GM12891 (cell line): ENCODE measurements at regions not wholly inside any gene's neighbourhood (a gene's known extent, or its start where the extent isn't known, plus 50 kb on each side); places are given as distances from the start of the nearest gene placed in this dataset.

ENCODE experiments used
- DNase-seq: peaks from one replicate; pipeline ENCODE4 v3.0.0; 2011; ENCODE audit warnings: low spot score; ENCODE audit not compliant: insufficient read length
- FAIRE-seq: peaks from 2 replicates; lab custom pipeline; 2011; peaks lifted over from hg19 to GRCh38; lab: Jason Lieb, UNC
- PAX5 ChIP-seq: IDR thresholded peaks from 2 replicates; pipeline ENCODE4 v1.6.1; 2011; ENCODE audit warnings: low read length, moderate library complexity, mild to moderate bottlenecking; ENCODE audit not compliant: insufficient read depth, severe bottlenecking
- POLR2A ChIP-seq: IDR thresholded peaks from 2 replicates; pipeline ENCODE4 v1.6.1; 2011; ENCODE audit warnings: low read depth, low read length, control low read depth
- POLR2AphosphoS5 ChIP-seq: IDR thresholded peaks from 2 replicates; pipeline ENCODE4 v1.6.1; 2011; ENCODE audit warnings: low read depth, low read length, control low read depth
- POU2F2 ChIP-seq: IDR thresholded peaks from 2 replicates; pipeline ENCODE4 v1.6.1; 2011; ENCODE audit warnings: low read depth, mild to moderate bottlenecking, control low read depth, low read length, moderate library complexity
- SPI1 ChIP-seq: IDR thresholded peaks from 2 replicates; pipeline ENCODE4 v1.6.1; 2011; ENCODE audit warnings: low read depth, low read length, control low read depth
- TAF1 ChIP-seq: IDR thresholded peaks from 2 replicates; pipeline ENCODE4 v1.6.1; 2011; ENCODE audit warnings: low read depth, low read length, control low read depth

DNA sequence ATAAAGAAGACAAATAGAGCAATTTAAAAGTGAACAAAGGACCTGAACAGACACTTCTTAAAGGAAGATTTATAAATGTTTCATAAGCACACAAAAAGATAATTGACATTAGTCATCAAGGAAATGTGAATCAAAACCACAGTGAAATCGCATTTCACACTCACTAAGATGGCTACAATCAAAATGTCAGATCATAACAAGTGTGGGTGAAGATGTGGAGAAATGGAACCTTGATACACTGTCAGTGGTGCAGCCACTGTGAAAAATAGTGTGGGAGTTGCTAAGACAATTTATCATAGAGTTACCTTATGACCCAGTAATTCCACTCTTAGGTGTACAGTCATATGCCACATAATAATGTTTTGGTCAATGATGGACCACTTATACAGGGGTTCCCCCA is 54.5 kb upstream of the HTR4 start:
- FAIRE-seq (no peak), DNase-seq (no peak)
- no peak for TF ChIP-seq PAX5
- no peak for TF ChIP-seq POLR2AphosphoS5
- TF ChIP-seq POU2F2 = no peak
- TF ChIP-seq TAF1 = no peak
- no peak for TF ChIP-seq POLR2A

DNA sequence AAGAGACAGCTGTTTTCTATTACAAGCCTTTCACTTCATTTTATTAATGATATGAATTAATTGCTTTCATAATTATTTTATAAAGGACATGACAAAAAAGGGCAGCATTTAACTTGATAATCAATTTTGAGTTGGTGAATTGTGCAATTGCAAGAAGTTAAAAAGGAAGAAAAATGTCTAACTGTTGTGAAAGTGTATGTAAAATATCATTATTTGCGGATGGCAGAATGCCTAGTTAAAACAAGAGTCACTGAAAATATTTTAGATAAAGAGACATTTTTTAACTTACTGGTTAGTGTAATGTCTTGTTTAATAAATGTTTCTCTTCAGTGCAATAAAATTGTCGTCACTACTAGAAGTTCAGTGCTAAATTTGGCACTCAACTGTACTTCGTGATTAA is 57.6 kb upstream of the HTR4 start:
- TF ChIP-seq PAX5 (no peak), POU2F2 (no peak), POLR2A (no peak), TAF1 (no peak)
- DNase-seq (no peak), FAIRE-seq (no peak)

DNA sequence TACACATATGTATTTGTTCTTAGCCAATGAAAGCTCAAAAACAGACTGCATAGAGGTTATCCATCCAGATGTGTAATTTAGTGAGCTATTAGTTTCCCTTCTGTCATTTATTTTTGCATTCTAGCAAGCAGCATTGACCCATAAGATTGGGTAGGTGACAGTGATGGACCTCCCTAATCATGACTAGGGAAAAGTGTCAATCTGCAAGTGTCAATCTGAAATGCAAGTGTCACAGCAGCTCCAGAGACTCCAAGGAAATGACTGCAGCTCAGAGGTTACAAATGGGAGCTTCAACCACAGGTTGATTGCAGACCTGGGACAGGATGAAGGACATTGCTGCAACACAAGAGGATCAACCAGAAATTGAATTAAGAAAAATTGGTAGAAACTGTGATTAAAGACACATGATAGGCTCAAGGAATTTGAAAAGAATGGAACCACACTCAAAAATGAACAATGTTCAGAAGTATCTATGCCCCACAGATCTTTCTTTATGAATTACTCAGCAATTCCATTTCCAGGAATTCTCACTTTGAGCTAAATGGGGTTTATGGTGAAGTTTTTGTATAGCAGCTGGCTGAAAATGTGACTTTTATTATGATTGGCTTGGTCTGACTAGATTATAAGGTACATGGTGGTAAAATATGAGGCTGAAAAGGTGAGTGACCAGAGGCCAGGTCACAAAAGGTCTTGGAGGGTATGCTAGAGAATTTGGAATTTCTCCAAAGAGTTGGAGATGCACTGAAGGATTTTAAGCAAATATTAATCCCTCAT is 59.6 kb upstream of the HTR4 start:
- DNase-seq (no peak), FAIRE-seq (no peak)
- TF ChIP-seq POLR2AphosphoS5 = no peak
- no peak for TF ChIP-seq TAF1
- TF ChIP-seq PAX5 = no peak
- TF ChIP-seq SPI1 = no peak
- TF ChIP-seq POU2F2 = no peak
- no peak for TF ChIP-seq POLR2A

DNA sequence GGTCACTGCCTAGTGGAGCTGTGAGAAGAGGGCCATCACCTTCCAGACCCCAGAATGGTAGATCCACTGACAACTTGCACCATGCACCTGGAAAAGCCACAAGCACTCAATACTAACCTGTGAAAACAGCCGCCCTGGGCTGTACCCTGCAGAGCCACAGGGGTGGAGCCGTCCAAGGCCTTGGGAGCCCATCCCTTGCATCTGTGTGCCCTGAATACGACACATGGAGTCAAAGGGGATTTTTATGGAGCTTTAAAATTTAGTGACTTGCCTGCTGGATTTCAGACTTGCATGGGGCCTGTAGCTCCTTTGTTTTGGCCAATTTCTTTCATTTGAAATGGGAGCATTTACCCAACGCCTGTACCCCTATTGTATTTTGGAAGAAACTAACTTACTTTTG is 62.4 kb upstream of the HTR4 start:
- TF ChIP-seq POLR2AphosphoS5 = no peak
- no peak for TF ChIP-seq TAF1
- TF ChIP-seq PAX5 = no peak
- no peak for TF ChIP-seq POLR2A
- no peak for TF ChIP-seq SPI1
- TF ChIP-seq POU2F2 = no peak
- no peak for FAIRE-seq
- DNase-seq = no peak

DNA sequence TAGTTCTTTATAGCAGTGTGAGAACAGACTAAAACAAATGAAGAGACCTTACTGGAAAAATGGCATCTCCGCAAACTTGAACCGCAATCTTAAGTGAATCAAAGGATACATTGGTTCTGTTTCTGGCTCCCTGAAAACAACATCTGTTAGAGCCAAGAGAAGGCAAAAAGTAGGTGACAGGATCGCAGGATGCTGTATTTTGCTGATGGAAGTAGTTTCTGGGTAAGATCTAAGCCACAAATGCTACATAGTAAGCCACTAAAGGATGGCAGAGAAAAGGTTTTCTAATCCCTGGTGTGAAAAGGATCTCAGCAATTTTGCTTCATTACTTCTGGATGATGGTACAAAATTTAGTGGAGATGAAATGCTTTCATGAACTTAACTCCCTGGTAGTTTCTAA is 63.3 kb upstream of the HTR4 start:
- no peak for TF ChIP-seq POLR2AphosphoS5
- no peak for TF ChIP-seq TAF1
- TF ChIP-seq POU2F2 = no peak
- TF ChIP-seq PAX5 = no peak
- FAIRE-seq (no peak), DNase-seq (no peak)

DNA sequence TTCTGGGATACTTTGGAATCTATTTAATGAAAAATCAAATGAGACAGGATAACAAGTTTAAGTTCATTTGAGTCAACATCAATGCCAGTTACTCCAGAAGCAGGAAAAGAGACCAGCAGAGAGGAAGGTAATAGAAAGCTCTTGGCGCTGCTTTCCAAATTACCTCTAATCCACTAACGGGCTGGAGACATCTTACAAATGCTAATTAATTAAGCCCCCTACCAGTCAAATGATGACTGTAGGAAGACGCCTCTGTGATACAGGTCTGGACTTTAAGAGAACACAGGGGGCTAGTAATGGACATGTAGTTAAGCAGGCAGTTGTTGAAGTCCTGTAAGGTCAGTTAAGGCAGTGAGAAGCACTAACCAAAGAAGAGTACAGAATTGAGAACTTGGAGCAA is 65.3 kb upstream of the HTR4 start:
- no peak for TF ChIP-seq POLR2A
- TF ChIP-seq PAX5 = no peak
- no peak for TF ChIP-seq POLR2AphosphoS5
- no peak for TF ChIP-seq TAF1
- TF ChIP-seq POU2F2 = no peak
- TF ChIP-seq SPI1 = no peak
- FAIRE-seq = no peak
- no peak for DNase-seq

DNA sequence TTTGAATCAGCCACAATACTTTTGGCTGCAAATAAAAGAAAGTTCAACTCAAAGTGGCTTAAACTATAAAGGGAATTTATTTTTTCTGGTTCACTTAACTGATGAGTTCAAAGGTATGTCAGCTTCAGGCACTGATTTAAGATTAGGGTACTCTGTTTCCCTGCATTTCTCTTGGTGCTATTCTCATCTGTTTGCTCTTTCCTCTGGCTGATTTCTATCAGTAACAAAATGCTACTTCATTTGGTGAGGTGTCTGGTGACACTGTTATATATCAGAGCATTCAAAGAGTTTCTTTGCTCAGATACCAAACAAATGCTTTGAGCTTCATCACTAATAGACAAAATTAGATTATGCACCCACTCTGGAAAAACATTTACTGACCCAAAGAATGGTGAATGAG is 65.9 kb upstream of the HTR4 start:
- FAIRE-seq (no peak), DNase-seq (no peak)
- no peak for TF ChIP-seq TAF1
- TF ChIP-seq POLR2A = no peak
- no peak for TF ChIP-seq POLR2AphosphoS5

DNA sequence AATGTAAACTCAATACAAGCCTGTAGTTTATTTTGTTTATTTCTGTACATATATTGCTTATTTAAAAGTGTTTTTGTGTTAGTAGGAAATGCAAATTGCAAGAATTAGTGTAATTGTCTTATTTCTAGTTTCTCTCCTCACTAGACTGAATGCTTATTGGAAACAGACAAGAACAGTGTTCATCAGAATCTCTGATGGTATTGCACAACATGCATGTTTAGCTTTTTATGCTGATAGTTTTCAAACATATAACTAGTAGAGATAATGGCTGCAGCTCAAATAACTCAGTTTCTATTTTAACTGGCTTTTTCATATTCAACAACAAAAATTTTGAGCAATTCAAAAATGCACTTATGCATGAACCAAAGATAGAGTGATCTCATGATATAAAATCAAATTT is 68.8 kb upstream of the HTR4 start:
- TF ChIP-seq POLR2A (no peak), SPI1 (no peak), POLR2AphosphoS5 (no peak), TAF1 (no peak), POU2F2 (no peak), PAX5 (no peak)
- DNase-seq (no peak), FAIRE-seq (no peak)

DNA sequence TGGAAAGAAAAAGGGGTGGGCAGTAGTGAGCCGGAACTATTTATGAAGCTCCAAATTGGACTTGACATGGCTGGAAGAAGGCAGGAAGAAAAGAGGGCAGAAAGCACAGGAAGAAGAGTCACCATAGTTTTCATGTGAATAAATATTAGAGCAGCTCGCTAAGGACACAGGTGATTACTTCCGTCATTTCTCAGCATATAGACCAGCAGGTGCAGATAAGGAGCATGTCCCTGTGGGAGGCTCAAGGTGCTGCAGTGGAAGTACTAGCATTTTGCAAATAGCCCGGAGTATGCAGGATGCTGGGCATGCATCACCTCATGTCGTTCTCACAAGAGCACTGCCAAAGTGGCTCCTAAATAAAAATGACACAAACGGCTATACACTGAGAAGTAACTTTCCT is 71.3 kb upstream of the HTR4 start:
- FAIRE-seq = no peak
- no peak for TF ChIP-seq TAF1
- TF ChIP-seq POLR2AphosphoS5 = no peak
- TF ChIP-seq POLR2A = no peak
- no peak for TF ChIP-seq SPI1
- no peak for TF ChIP-seq PAX5
- DNase-seq = no peak

DNA sequence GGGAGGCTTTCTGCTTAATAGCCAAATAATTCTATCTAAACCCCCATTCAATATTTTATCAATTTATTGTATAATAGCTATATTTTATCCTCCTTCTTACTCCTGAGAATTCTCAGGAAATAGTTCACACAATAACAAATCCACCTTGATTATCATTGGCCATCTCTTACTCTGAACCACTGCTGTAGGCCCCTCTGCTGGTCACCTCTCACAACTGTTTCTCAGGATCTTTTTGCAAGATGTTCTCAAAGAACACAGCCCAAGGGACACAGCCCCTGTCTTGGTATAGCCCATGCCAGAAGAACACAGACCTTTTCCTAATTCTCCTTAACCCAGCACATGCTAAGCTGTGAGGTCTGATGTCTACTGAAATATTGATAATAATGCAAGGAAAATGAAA is 74.9 kb upstream of the HTR4 start:
- TF ChIP-seq POLR2A (no peak), POU2F2 (no peak), SPI1 (no peak), POLR2AphosphoS5 (no peak), TAF1 (no peak), PAX5 (no peak)
- FAIRE-seq = no peak
- no peak for DNase-seq
